NCI-H2171 (cell line): ENCODE measurements at regions not wholly inside any gene's neighbourhood (a gene's known extent, or its start where the extent isn't known, plus 50 kb on each side); places are given as distances from the start of the nearest gene placed in this dataset.

ENCODE experiments used
- DNase-seq: peaks from one replicate; lab custom pipeline; 2025; lab: John Stamatoyannopoulos, UW

DNA sequence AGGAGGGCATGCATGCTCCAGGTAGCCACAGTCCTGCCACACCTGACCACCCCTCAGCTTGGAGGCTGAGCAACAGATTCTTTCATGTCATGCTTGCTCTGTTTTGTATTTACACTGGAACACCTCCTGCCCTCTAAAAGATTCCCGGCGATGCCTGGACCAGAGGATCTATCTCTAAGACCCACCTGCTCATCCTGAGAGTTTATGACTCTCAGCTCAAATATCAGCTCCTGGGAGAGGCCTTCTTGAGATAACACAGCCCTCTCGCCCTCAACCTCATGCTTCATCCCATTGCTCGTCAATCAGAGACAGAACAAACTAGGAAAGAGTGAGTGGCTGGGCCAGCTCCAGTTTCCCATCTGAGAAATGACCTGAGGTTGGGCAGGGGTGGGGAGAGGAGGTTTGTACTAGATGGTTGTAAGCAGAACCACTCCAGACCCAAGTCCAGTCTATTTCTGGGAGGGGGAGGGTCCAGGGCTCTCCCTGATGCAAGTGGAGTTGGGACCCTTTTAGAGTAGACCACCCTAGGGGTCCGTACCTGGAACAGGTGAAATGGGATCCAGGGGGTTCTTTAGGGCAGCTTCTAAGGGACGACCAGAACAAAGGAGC, 524.5 kb downstream of the MATN1 start:
- DNase-seq, result no peak

DNA sequence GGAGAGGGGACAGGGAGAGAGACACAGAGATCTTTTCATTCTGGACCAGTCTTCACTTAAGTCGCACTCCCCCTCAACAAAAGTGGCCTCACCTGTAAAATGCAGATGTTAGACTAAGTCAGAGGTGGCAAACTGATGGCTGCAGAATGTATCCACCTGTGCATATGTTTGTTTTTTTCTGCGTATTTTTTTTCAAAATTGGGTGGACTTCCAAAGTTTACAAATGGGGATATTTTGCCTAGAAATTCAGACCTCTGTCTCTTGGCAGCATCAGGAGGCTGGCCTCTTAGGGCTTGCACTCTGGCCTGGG, 525.0 kb downstream of the MATN1 start:
- no peak for DNase-seq

DNA sequence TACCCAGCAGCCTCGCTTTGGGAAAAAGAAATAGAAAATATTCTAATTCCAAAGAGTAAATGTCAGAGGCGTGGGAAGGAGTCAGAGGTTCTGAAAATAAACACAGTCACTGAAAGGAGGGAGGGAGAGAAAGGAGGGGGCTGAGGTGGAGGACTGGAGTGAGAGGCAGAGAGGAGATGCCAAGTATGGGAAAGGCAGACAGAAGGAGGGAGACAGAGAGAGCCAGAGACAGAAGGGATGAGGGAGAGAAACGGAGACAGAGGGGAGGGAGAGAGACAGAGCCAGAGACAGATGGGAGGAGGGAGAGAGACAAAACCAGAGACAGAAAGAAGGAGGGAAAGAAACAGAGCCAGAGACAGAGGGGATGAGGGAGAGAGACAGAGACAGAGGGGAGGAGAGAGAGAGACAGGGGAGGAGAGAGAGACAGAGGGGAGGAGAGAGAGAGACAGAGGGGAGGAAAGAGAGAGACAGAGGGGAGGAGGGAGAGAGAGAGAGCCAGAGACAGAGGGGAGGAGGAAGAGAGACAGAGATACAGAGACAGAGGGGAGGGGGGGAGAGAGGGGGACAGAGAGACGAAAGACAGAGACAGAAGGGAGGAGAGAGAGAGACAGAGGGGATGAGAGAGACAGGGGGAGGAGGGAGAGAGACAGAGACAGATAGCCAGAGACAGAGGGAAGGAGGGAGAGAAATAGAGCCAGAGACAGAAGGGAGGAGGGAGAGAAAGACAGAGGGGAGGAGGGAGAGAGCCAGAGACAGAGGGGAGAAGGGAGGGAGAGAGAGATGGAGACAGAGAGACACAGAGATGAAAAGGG, 525.5 kb downstream of the MATN1 start:
- DNase-seq, result no peak

DNA sequence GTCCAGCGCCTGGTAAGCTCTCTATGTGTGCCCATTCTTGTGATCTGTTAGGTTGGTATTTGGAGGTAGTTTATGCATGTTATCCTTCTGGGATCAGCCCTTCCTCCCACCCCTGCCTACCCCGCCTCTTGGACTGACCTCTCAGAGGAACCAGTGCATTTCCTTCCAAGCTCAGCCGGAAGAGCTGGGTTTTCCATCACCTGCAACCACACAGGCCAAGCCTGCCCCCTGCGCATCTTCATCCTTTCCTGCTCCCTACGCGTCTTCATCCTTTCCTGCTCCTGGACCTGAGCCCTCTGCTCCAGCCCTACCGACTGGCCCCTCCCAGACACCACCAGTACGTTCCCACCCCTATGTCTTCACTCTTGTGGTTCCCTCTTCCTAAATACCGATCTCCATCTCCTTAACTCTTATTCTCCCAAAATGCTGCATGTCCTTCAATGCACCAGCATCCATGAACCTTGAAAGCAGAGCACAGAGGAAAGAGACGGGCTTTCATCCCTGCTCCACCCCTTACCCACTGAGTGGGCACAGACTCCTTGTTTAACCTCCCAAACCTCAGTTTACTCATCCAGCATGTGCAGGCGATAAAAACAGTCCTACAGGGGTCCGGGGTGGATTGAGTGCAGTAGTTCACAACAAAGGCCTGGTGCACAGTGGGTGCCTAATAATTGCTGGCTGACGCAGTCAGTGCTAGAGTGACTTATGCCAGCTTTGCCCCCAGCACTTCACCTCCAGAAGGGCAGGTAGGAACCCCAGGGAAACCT, 526.3 kb downstream of the MATN1 start:
- no peak for DNase-seq

DNA sequence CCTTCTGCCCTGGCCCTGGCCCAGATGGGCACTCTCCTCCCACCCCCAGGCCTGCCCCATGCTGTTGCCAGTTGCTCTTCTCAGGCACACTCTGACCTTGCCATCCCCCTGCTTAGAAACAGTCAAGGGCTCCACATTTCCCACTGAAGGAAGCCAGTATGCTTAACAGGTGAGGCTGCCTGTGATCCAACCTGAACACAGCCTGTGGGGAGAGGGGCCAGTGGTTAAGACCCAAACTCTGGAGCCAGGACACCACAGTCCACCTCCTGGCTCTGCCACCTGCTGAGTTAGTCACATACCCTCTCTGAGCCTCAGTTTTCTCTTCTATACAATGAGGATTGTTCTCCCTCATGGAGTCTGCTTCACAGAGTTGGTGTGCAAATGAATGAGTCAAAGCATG, 526.9 kb downstream of the MATN1 start:
- no peak for DNase-seq

DNA sequence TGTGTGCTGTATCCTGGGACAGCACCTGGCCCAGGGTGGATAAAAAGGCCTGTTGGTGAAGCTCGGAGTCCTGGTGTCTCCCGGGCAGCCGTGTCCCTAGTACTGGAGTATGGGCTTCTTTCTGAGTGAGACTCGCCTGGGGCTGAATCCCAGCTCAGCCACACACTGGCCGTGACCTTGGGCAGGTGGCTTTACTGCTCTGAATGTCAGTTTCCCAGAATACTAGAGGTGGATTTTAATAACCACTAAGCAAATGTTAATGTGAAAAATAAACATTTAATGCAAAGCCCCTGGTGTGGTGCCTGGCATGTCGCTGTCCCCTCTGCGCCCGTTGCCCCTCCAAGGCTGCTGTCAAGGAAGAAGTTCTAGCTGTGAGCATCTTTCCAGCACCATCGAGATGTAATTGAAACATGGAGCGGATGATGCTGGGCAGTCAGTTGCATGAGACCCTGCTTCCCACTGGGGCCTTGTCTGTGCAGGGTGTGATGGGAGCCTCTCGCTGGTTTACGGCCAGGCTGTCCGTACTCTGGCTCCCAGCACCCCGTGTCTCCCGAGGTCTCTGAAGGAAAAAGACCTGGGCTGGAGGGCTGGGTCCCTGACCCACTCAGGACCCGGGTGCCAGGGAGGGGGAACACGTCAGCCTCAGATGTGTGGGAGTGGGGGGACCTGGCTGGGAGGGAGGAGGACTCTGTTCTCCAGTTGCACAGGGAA, 527.8 kb downstream of the MATN1 start:
- no peak for DNase-seq

DNA sequence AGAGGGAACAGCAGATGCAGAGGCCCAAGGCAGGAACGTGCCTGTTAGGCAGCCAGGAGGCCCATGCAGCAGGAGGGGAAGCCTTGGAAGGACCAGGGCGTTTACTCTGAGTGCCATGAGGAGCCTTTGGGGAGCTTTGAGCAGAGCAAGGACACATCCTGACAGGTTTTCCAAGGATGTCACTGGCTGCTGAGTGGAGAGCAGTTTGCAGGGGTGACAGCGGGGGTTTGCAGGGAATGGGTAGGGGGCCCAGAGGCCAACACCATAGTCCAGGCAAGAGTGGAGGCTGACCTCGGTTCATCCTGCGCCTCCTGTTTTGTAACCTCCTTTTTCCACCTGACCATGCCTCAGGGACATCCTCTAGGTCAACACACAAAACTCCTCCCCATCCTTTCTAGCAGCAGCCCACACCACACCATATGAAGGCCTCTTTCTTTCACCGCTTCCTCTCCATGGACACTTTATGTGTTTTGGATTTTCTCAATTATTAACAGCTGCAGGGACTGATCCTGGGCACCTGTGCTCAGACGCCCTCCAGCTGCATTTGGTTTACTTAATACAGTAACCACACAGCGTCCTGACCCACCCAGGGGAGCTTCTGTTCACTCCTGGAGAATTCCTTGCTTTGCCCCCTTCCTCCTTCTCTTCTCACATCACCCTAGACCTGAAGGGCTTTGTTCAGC, 528.5 kb downstream of the MATN1 start:
- no peak for DNase-seq

DNA sequence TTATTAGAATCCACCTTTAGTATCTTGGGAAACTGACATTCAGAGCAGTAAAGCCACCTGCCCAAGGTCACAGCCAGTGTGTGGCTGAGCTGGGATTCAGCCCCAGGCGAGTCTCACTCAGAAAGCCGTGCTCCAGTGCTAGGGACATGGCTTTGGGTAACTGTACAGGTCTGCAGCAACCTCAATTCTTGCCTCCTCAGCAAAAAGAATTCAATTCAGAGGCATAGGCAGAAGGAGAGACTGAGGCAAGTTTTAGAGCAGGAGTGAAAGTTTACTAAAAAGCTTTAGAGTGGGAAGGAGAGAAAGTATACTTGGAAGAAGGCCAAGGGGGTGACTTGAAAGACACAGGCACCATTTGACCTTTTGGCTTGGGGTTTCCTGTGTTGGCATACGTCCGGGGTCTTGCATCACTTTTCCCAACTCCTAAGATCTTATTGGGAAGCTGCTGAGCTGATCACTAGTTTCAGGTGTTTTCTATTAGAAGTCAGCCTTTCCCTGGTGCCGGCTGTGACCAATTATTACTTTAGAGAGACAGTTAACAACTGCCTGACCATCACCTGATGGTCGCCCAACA, 529.3 kb downstream of the MATN1 start:
- no peak for DNase-seq

DNA sequence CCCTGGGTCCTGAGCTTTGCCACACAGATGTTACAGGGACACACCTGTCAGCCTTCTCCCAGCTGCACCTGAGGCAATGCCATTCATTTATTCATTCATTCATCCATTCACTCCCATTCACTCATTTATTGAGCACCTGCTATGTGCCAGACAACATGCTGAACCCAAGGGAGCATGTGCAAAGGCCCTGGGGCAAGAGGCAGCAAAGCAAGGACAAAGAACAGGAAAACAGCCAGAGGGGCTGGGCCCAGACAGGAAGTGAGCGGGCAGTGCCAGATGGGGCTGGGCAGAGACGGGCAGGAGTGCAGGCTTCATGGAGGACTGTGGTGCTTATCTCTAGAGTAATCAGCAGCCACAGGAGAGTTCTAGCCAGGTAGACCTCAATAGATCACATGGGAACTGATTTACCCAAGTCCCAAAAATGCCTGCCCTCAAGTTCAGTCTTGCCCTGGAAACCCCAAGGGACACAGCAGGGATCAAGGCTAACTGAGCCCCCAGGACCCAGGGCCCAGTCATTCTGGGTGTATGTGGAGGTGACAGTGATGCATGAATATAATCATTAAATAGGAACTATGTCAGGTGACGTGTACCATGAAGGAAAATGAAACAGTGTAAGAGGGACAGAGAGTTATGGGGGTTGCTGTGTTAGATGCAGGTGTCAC, 530.3 kb downstream of the MATN1 start:
- peak; percentile 12 for DNase-seq

DNA sequence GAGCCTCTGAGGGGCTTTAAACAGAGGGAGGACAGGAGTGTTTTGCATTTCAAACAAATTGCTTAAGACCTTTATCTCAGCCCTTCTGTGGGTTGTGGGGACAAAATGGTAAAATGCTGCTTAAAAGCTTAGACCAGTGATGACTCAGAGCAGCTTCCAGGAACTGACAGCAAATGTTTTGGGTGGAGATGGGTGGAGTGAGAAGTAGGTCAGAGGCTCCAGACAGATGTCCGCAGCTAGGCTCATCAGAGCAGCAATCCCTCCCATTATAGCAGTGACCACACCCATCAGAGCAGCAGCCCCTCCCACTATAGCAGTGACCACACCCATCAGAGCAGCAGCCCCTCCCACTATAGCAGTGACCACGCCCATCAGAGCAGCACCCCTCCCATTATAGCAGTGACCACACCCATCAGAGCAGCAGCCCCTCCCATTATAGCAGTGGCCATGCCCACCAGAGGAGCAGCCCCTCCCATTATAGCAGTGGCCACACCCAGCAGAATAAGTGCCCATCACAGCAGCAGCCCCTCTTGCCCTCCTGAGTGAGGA, 532.2 kb downstream of the MATN1 start:
- DNase-seq, result no peak

DNA sequence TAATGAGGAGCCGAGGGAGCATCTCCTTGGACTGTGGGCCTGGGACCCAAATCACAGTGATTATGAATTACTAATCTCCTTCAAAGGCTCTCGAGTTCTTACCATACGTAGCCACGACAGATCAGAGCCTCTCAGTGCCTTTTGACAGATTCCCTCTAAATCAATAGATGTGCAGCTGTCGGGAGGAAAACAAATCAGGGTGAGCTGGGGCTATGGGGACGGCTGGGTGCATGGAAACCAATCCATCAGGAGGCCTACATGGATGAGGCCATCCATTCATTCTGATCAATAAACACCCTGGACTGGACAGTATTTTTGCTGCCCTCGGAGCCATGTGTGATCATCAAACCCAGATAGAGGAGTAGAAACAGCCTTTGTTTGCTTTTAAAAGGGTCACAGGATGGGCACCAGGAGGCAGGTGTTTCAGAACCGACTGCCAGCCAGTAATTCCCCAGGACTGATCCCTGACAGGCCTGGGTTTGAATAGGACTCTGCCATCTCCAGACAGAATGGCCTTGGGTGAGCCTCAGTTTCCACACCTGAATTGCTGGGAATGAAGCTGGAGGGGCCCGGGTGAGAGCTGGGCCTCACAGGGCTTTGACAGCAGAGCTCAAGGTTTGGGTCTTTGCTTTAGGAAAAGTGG, 532.8 kb downstream of the MATN1 start:
- no peak for DNase-seq

DNA sequence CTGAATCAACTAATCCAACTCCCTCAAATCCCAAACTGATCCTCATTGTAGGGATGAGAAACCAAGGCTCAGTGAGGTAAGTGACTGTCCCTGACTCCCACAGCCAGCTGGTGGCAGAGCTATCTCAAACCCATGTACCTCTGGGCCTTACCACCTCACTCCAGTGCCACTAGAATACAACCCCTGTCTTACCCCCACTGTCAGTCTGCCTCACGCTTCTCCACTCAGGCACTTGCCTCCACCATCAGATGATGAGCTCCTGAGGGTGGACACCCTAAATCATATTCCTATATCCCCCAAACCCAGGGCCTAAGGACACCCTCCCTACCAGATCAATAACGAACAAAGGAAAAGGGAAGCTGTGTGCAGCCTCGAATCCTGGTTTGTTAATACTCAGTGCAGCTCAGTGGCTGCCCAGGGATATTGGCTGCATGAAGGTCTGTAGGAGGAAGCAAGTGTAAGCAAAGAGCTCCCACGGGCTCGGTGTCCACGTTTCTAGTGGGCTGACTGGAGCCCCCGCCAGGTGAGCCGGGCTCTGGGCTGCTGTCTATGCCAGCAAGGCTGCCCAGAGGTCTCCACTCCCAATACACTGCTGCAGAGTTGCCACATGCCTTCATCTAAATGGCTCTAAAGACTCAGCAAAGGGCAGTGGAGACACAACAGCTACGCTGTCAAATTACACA, 533.4 kb downstream of the MATN1 start:
- no peak for DNase-seq

DNA sequence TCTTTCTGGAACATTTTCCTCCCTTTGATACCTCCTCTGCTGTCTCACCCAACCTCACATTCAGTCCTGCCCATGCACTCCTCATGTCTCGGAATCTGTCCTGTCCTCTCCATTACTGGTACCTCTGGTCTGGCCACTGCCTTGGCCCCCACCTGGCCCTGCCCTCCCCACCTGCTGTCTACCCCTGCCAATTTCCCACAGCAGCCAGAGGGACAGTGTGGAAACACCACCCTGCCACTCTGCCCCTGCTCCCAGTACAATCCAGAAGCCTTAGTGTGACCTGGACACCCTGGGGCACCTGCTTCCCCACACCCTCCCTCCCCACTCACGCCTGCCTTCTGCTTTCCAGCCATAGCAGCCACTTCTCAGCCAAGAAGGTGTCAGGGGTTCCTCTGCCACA, 534.4 kb downstream of the MATN1 start:
- DNase-seq, result no peak

DNA sequence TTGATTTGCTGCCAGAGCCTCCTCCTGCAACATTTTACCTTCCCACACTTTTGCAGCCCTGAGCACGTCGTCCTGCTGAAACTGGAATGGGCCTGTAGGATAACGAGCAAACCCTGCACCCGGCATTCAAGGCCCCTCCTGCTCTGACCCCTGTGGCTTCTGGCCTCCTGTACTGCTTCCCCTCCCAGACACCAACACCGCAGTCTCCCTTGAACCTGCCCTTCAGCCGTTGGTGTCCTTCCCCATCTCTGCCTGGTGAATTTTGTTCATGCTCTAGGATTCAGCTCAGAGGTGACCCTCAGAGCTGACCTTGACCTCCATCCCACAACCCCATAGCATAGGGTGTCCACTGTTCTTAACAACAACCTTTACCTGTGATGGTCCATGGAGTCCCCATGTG, 535.1 kb downstream of the MATN1 start:
- DNase-seq, result no peak

DNA sequence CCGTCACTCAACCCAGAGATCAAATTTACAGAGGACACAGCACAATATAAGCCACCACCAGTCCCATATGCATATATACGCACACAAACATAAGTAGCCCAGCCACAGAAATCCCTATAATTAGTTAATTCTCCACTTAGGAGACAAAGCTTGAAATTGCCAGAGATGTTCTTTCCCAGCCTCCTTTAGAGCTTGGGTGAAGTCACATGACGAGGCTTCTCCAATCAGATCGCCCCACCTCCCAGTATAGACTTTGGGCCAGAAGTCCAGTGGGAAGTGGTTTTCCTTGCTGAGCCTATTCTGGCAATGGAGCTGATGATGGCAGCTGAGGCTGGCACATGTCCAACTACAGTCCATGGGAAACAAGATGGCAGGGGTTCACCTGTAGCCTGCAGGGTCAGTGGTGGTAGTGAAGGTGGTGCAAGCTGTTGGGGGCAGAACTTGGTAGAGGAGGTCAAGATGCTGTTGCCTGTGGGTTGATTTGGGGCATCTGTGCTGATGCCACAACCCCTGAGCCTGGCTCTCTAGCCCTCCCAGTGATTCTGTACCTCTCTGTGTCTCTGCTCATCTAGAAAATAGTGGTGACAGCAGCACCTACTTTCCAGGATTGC, 535.9 kb downstream of the MATN1 start:
- no peak for DNase-seq

DNA sequence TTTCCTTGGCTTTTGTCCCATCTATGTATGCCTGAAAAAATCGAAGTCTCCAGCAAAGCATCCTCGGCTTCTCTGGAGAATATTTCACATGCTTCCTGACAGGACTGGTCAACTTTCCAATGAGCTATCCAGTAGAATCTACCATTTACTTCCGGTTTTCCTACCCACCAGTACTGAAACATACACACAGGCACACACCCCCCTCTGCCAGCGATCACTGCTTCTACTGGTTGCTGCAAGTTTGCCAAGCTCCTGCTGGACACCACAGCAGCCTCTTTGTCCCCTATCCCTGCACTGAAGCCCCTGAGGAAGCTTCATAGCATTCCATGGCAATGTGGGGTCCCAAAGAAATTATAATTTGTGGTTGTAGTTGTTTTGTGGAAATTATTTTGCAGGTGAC, 536.8 kb downstream of the MATN1 start:
- no peak for DNase-seq

DNA sequence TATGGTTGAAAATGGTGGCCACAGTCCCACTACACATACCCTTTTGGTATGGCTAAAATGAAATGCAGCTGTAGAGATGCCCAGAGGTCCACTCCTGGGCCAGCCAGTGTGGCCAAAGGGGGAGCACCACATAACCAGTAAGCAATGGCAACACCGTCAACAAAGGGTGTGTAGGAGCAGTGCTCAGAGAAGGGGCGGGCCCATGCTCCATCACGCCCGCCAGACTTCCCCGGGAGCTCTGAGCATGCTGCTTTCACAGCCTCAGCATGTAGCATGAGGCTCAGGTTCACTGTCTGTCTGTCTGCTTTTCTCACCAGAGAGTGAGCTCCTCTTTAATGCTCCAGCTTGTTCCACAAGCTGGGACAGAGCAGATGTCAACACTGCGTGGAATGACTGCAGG, 537.6 kb downstream of the MATN1 start:
- DNase-seq, result no peak

DNA sequence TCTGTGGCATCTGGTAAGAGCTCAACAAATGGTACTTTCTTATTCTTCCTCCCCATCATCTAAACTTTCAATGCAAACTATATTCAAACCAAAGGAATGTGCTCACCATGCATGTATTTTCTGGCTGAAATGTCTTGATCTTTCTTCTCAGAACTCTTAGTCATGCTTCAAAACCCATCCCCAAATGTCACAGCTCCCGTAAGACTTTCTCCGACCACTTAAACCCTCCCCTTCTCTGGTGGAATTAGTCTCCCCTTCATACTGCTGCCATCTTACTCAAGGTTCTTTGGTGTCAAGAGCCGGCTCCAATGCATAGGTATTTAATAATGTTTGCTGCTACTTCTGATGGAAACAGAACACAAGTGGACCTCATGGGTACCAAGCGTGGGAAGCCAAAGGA, 538.1 kb downstream of the MATN1 start:
- no peak for DNase-seq

DNA sequence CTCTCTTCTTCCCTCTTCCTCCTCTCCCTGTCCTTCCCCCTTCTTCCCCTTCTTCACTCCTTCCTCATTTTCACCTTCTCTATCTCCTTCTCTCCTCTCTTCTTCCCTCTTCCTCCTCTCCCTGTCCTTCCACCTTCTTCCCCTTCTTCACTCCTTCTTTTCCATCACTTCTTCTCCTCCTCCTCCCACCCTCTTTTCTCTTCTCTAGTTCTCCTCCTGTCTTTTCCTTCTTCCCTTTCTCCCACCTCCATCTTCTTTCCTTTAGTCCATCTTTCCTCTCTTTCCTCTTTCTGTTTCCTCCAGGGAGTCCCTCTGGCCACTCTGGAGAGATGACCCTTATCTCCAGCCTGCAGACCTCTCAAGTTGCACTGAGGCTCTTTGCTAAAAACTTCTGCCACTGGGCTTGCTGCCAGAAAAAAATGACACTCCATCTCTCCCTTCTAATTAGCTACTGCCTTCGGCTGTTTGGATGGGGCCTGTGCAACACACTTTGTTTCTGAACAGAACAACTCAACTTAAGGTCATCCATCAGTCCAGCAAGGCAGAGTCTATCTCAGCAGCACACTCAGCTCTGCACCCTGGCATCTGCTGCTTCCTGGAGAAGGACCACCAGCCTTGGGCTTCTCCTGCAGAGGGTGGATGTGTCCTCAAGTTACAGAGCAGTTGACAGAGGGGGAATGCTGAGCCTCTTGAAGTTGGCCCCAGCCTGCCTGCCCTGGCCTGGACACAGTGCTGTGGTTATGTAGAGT, 538.8 kb downstream of the MATN1 start:
- no peak for DNase-seq
